Activated naive CD8-positive, alpha-beta T cell treated with anti-CD3 and anti-CD28 coated beads, Interleukin-2, amount 10 ng/mL, durations not matched to agents 7 days and 5 days (primary cell): ENCODE measurements at regions not wholly inside any gene's neighbourhood (a gene's known extent, or its start where the extent isn't known, plus 50 kb on each side); places are given as distances from the start of the nearest gene placed in this dataset.
"Not testable (repeated sequence)": the region's sequence is repeated elsewhere in the genome, so short reads cannot be mapped to it uniquely, and the experiment has no call there.

ENCODE experiments used
- ATAC-seq: fragments of 150-1000 bp; cut with Tn5 transposase; one replicate; pipeline ENCODE4 v1.10.0; 2021; ENCODE audit warnings: low read depth, moderate library complexity
- POLR2A ChIA-PET: fragments of 350-600 bp; sonication (Branson Sonifier 250); formaldehyde crosslinking; loops from one replicate; lab custom pipeline; 2021; ENCODE audit warnings: antibody characterized with exemption; lab: Charles Lee
- DNase-seq: peaks from one replicate; pipeline ENCODE4 v3.0.0; 2021
- H3K27ac Mint-ChIP-seq: one replicate; pipeline ENCODE4 v1.8.0; 2022; ENCODE audit warnings: mild to moderate bottlenecking, mixed read lengths
- H3K27me3 Mint-ChIP-seq: one replicate; pipeline ENCODE4 v1.8.0; 2022; ENCODE audit warnings: mild to moderate bottlenecking, moderate library complexity, mixed read lengths
- H3K36me3 Mint-ChIP-seq: one replicate; pipeline ENCODE4 v1.8.0; 2021; ENCODE audit warnings: mild to moderate bottlenecking, mixed read lengths
- H3K4me1 Mint-ChIP-seq: one replicate; pipeline ENCODE4 v1.8.0; 2021; ENCODE audit warnings: mixed read lengths
- H3K4me3 Mint-ChIP-seq: one replicate; pipeline ENCODE4 v1.8.0; 2022; ENCODE audit warnings: mild to moderate bottlenecking, moderate library complexity, mixed read lengths
- H3K9me3 Mint-ChIP-seq: one replicate; pipeline ENCODE4 v1.8.0; 2021; ENCODE audit warnings: mixed read lengths

- DNase-seq, H3K27ac Mint-ChIP-seq, H3K4me1 Mint-ChIP-seq, H3K36me3 Mint-ChIP-seq, H3K27me3 Mint-ChIP-seq, ATAC-seq, H3K4me3 Mint-ChIP-seq, POLR2A ChIA-PET: not testable (repeated sequence)
- peaks cover 11% of the 10 kb centered on the region for H3K9me3 Mint-ChIP-seq
These were observed 1122.9 kb downstream of the DNAJB9 start for GRCh38 chr7:109692613-109693012.

GRCh38 chr7:109694149-109695071 lies 1124.7 kb downstream of the DNAJB9 start:
- Mint-ChIP-seq H3K4me3 (no peak overlapping the region), H3K9me3 (peaks cover 11% of the 10 kb centered on the region), H3K27ac (no peak overlapping the region), H3K27me3 (no peaks in the 10 kb centered on the region), H3K36me3 (no peaks in the 10 kb centered on the region), H3K4me1 (no peaks in the 10 kb centered on the region)
- ATAC-seq: no peak
- no peak for DNase-seq
- POLR2A ChIA-PET: no interaction called here

GRCh38 chr7:109695419-109695818 lies 1125.7 kb downstream of the DNAJB9 start:
- H3K27ac Mint-ChIP-seq: no peak overlapping the region
- H3K4me3 Mint-ChIP-seq: no peak overlapping the region
- peaks cover 6% of the 10 kb centered on the region for H3K9me3 Mint-ChIP-seq
- POLR2A ChIA-PET: no interaction called here
- H3K4me1 Mint-ChIP-seq: no peaks in the 10 kb centered on the region
- no peak for ATAC-seq
- no peaks in the 10 kb centered on the region for H3K36me3 Mint-ChIP-seq
- no peak for DNase-seq
- H3K27me3 Mint-ChIP-seq: no peaks in the 10 kb centered on the region

DNA sequence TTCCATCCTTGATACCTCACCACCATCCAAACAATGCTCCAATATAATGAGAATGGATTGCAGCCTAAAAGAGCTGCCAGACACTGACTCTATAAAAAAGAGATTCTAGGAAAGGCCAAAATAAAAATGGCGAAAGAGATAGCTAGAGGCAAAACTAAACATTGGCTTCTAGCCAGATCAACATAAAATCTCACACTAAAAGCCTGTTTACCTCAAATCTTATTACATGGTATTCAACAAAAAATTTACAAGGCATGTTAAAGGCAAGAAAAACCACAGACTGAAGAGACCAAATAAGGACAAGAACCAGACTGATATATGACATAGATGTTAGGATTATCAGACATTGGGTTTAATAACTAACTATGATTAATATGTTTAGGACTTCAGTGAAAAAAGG lies 1127.0 kb downstream of the DNAJB9 start:
- Mint-ChIP-seq H3K4me1 (no peaks in the 10 kb centered on the region), H3K27ac (no peak overlapping the region), H3K4me3 (no peak overlapping the region), H3K9me3 (peaks cover 5% of the 10 kb centered on the region), H3K36me3 (no peaks in the 10 kb centered on the region), H3K27me3 (no peaks in the 10 kb centered on the region)
- no peak for ATAC-seq
- no peak for DNase-seq
- POLR2A ChIA-PET: no interaction called here

GRCh38 chr7:109699661-109700060 lies 1130.0 kb downstream of the DNAJB9 start:
- no peaks in the 10 kb centered on the region for H3K27me3 Mint-ChIP-seq
- no peak overlapping the region for H3K4me3 Mint-ChIP-seq
- POLR2A ChIA-PET: no interaction called here
- no peaks in the 10 kb centered on the region for H3K36me3 Mint-ChIP-seq
- no peak for DNase-seq
- H3K27ac Mint-ChIP-seq: no peak overlapping the region
- H3K4me1 Mint-ChIP-seq: no peaks in the 10 kb centered on the region
- H3K9me3 Mint-ChIP-seq: peaks cover 1% of the 10 kb centered on the region
- no peak for ATAC-seq

DNA sequence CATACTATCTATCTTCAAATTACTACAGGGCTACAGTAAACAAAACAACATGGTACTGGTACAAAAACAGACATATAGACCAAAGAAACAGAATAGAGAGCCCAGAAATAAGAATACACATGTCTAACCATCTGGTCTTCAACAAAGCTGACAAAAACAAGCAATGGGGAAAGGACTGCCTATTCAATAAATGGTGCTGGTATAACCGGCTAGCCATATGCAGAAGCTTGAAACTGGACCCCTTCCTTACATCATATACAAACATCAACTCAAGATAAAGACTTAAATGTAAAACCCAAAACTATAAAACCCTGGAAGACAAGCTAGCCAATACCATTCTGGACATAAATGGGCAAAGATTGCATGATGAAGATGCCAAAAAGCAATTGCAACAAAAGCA lies 1143.7 kb downstream of the DNAJB9 start:
- ATAC-seq (no peak), DNase-seq (no peak)
- Mint-ChIP-seq H3K27me3 (no peaks in the 10 kb centered on the region), H3K27ac (no peak overlapping the region), H3K9me3 (no peaks in the 10 kb centered on the region), H3K4me1 (no peaks in the 10 kb centered on the region), H3K4me3 (no peak overlapping the region), H3K36me3 (no peaks in the 10 kb centered on the region)
- POLR2A ChIA-PET: no interaction called here

GRCh38 chr7:109719359-109719758 lies 1149.7 kb downstream of the DNAJB9 start:
- POLR2A ChIA-PET, H3K27ac Mint-ChIP-seq, H3K9me3 Mint-ChIP-seq, H3K4me1 Mint-ChIP-seq, DNase-seq, H3K27me3 Mint-ChIP-seq, H3K4me3 Mint-ChIP-seq, ATAC-seq, H3K36me3 Mint-ChIP-seq: not testable (repeated sequence)

DNA sequence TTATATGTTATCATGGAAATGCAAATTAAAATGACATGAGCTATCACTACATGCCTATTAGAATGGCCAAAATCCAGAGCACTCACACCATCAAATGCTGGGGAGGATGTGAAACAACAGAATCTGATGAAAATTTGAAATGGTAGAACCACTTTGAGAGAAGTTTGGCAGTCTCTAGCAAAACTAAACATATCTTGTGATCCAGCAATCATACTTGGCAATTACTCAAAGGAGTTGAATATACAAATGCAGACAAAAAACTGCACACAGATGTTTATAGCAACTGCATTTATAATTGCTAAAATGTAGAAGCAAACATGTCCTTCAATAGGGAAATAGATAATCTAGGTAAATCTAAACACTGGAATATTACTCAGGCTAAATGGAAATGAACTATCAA lies 1164.9 kb downstream of the DNAJB9 start:
- ATAC-seq: no peak
- no peaks in the 10 kb centered on the region for H3K27me3 Mint-ChIP-seq
- H3K36me3 Mint-ChIP-seq: no peaks in the 10 kb centered on the region
- no peak for DNase-seq
- no peak overlapping the region for H3K4me3 Mint-ChIP-seq
- H3K27ac Mint-ChIP-seq: no peak overlapping the region
- POLR2A ChIA-PET: no interaction called here
- peaks cover 4% of the 10 kb centered on the region for H3K9me3 Mint-ChIP-seq
- no peaks in the 10 kb centered on the region for H3K4me1 Mint-ChIP-seq

- H3K27me3 Mint-ChIP-seq: no peaks in the 10 kb centered on the region
- no peak overlapping the region for H3K4me3 Mint-ChIP-seq
- H3K27ac Mint-ChIP-seq: no peak overlapping the region
- ATAC-seq (no peak), DNase-seq (no peak)
- no peaks in the 10 kb centered on the region for H3K4me1 Mint-ChIP-seq
- POLR2A ChIA-PET: no interaction called here
- no peaks in the 10 kb centered on the region for H3K36me3 Mint-ChIP-seq
- H3K9me3 Mint-ChIP-seq: peaks cover 1% of the 10 kb centered on the region
These were observed 1166.2 kb downstream of the DNAJB9 start for GRCh38 chr7:109735881-109736280.

- no peaks in the 10 kb centered on the region for H3K27me3 Mint-ChIP-seq
- POLR2A ChIA-PET: no interaction called here
- ATAC-seq: no peak
These were observed 1176.2 kb downstream of the DNAJB9 start for GRCh38 chr7:109745677-109746410.

GRCh38 chr7:109751241-109751640 lies 1181.6 kb downstream of the DNAJB9 start:
- H3K27me3 Mint-ChIP-seq: no peaks in the 10 kb centered on the region
- no peaks in the 10 kb centered on the region for H3K4me1 Mint-ChIP-seq
- H3K36me3 Mint-ChIP-seq: no peaks in the 10 kb centered on the region
- POLR2A ChIA-PET: no interaction called here
- H3K27ac Mint-ChIP-seq: no peak overlapping the region
- no peak for DNase-seq
- ATAC-seq: no peak
- no peak overlapping the region for H3K4me3 Mint-ChIP-seq
- peaks cover 2% of the 10 kb centered on the region for H3K9me3 Mint-ChIP-seq

More at GRCh38 chr7:109745677-109746410, 1176.2 kb downstream of the DNAJB9 start:
- no peak overlapping the region for H3K27ac Mint-ChIP-seq
- H3K9me3 Mint-ChIP-seq: peaks cover 2% of the 10 kb centered on the region
- no peaks in the 10 kb centered on the region for H3K4me1 Mint-ChIP-seq
- DNase-seq: no peak
- no peak overlapping the region for H3K4me3 Mint-ChIP-seq
- H3K36me3 Mint-ChIP-seq: no peaks in the 10 kb centered on the region

- H3K4me1 Mint-ChIP-seq: no peaks in the 10 kb centered on the region
- H3K4me3 Mint-ChIP-seq: no peak overlapping the region
- POLR2A ChIA-PET: no interaction called here
- H3K36me3 Mint-ChIP-seq: no peaks in the 10 kb centered on the region
- no peaks in the 10 kb centered on the region for H3K9me3 Mint-ChIP-seq
- H3K27me3 Mint-ChIP-seq: no peaks in the 10 kb centered on the region
- H3K27ac Mint-ChIP-seq: no peak overlapping the region
- ATAC-seq: no peak
- DNase-seq: no peak
These were observed 1182.4 kb downstream of the DNAJB9 start for GRCh38 chr7:109752068-109752467.

DNA sequence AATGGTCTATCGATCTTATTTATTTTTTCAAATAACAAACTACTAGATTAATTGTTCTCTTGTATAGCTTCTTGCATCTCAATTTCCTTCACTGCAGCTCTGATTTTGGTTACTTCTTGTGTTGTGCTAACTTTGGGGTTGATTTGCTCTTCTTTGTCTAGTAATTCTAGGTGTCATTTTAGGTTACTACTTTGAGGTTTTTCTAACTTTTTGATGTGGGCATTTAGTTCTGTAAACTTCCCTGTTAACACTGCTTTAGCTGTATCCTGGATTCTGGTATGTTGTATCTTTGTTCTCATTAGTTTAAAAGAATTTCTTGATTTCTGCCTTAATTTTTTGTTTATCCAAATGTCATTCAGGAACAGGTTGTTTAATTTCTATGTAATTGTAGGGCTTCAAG lies 1188.0 kb downstream of the DNAJB9 start:
- no peak overlapping the region for H3K27ac Mint-ChIP-seq
- no peak overlapping the region for H3K4me3 Mint-ChIP-seq
- POLR2A ChIA-PET: no interaction called here
- H3K9me3 Mint-ChIP-seq: peaks cover under 1% of the 10 kb centered on the region
- H3K27me3 Mint-ChIP-seq: no peaks in the 10 kb centered on the region
- no peaks in the 10 kb centered on the region for H3K36me3 Mint-ChIP-seq
- ATAC-seq: no peak
- H3K4me1 Mint-ChIP-seq: no peaks in the 10 kb centered on the region
- no peak for DNase-seq

- DNase-seq (no peak), ATAC-seq (no peak)
- POLR2A ChIA-PET: no interaction called here
- H3K4me3 Mint-ChIP-seq: no peak overlapping the region
- H3K4me1 Mint-ChIP-seq: no peaks in the 10 kb centered on the region
- H3K27ac Mint-ChIP-seq: no peak overlapping the region
- no peaks in the 10 kb centered on the region for H3K36me3 Mint-ChIP-seq
- H3K9me3 Mint-ChIP-seq: peaks cover 2% of the 10 kb centered on the region
- no peaks in the 10 kb centered on the region for H3K27me3 Mint-ChIP-seq
These were observed 1193.9 kb downstream of the DNAJB9 start for GRCh38 chr7:109763611-109764010.
